Osteocyte (in vitro differentiated cells): ENCODE measurements at regions not wholly inside any gene's neighbourhood (a gene's known extent, or its start where the extent isn't known, plus 50 kb on each side); places are given as distances from the start of the nearest gene placed in this dataset.

Experiments used
- DNase-seq: peaks from one replicate; pipeline ENCODE4 v3.0.0; 2021; ENCODE audit warnings: mixed read lengths; ENCODE audit not compliant: unreplicated experiment; ENCODE audit errors: extremely low spot score
- H3K27ac Mint-ChIP-seq: one replicate; pipeline ENCODE4 v1.8.0; 2021; ENCODE audit warnings: mild to moderate bottlenecking, mixed read lengths; ENCODE audit not compliant: unreplicated experiment
- H3K27me3 Mint-ChIP-seq: one replicate; pipeline ENCODE4 v1.8.0; 2021; ENCODE audit warnings: mixed read lengths; ENCODE audit not compliant: unreplicated experiment
- H3K36me3 Mint-ChIP-seq: one replicate; pipeline ENCODE4 v1.8.0; 2021; ENCODE audit warnings: mixed read lengths; ENCODE audit not compliant: unreplicated experiment
- H3K4me1 Mint-ChIP-seq: one replicate; pipeline ENCODE4 v1.8.0; 2021; ENCODE audit warnings: mixed read lengths; ENCODE audit not compliant: unreplicated experiment
- H3K4me3 Mint-ChIP-seq: one replicate; pipeline ENCODE4 v1.8.0; 2021; ENCODE audit warnings: mild to moderate bottlenecking, moderate library complexity, mixed read lengths; ENCODE audit not compliant: unreplicated experiment
- H3K9me3 Mint-ChIP-seq: one replicate; pipeline ENCODE4 v1.8.0; 2021; ENCODE audit warnings: mixed read lengths; ENCODE audit not compliant: unreplicated experiment
- TF ChIP-seq, protein P1 (sequence below): fragments of 200-600 bp; sonication (generic); IDR thresholded peaks from 2 replicates; pipeline ENCODE4 v1.5.0; 2021; ENCODE audit warnings: antibody characterized with exemption, mild to moderate bottlenecking, moderate library complexity

DNA sequence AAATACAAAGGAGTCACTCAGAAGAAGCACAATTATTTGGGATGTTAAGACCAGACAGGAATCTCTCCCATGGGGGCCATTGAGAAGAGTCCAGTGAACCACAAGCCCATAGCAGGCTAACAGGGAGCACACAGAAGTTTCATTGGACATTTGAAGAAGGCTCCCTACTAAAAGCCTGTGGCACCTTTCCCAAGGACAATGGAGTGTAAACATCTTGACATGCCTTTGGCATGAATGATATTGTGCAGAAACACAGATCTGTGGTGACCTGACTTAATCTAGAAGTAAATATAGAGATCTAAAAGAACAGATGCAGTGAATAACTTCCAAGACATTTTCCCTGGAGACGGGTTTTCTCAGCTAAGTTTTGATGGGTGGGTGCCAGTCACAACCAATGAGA lies 221.5 kb downstream of the EPHA4 start:
- Mint-ChIP-seq H3K27ac (no peak overlapping the region), H3K36me3 (no peaks in the 10 kb centered on the region), H3K4me1 (no peaks in the 10 kb centered on the region), H3K27me3 (peaks cover 4% of the 10 kb centered on the region), H3K9me3 (no peaks in the 10 kb centered on the region), H3K4me3 (no peak overlapping the region)
- TF ChIP-seq, protein P1, sequence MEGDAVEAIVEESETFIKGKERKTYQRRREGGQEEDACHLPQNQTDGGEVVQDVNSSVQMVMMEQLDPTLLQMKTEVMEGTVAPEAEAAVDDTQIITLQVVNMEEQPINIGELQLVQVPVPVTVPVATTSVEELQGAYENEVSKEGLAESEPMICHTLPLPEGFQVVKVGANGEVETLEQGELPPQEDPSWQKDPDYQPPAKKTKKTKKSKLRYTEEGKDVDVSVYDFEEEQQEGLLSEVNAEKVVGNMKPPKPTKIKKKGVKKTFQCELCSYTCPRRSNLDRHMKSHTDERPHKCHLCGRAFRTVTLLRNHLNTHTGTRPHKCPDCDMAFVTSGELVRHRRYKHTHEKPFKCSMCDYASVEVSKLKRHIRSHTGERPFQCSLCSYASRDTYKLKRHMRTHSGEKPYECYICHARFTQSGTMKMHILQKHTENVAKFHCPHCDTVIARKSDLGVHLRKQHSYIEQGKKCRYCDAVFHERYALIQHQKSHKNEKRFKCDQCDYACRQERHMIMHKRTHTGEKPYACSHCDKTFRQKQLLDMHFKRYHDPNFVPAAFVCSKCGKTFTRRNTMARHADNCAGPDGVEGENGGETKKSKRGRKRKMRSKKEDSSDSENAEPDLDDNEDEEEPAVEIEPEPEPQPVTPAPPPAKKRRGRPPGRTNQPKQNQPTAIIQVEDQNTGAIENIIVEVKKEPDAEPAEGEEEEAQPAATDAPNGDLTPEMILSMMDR: no peak
- DNase-seq: no peak

DNA sequence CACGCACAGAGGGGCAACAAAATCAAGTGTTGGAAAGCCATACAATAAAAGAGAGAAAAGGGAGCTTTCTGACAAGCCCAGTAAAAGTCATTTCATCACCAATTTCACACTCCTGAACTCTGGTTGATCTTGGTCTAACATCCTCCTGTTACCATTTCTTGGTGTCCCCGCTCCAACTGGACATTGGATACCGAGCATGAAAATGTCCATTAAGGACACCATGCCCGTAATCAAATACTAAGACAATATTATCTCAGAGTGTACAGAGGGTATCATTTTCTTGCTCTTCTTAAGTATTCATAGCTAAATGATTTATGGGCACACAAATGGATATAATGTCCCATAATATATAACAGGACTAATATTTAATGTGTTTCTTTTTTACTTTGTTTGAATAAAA lies 218.9 kb downstream of the EPHA4 start:
- Mint-ChIP-seq H3K27me3 (peaks cover 4% of the 10 kb centered on the region), H3K4me1 (no peaks in the 10 kb centered on the region), H3K4me3 (no peak overlapping the region), H3K9me3 (no peaks in the 10 kb centered on the region), H3K27ac (no peak overlapping the region), H3K36me3 (no peaks in the 10 kb centered on the region)
- no peak for DNase-seq
- TF ChIP-seq, protein P1: no peak

DNA sequence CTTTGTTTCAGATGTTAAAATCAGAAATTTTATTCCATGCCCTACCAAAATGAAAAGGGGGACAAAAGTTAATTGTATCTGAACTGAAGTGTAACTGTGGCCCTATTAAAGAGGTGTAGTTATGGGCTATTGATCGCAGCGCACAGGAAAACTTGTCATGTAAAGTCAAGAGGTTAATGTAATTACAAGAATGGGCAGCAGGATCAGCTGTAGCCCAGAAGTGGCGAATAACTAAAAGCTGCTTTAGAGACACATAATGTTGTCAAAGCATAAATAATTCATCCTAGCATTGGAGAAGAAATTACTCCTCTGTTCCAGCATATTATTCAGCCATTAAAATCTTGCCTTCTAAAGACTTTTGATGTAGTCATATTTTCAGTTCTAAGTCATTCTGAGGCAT lies 211.8 kb downstream of the EPHA4 start:
- Mint-ChIP-seq H3K27ac (no peak overlapping the region), H3K36me3 (no peaks in the 10 kb centered on the region), H3K4me3 (no peak overlapping the region), H3K27me3 (no peaks in the 10 kb centered on the region), H3K4me1 (no peaks in the 10 kb centered on the region), H3K9me3 (no peaks in the 10 kb centered on the region)
- no peak for DNase-seq
- TF ChIP-seq, protein P1: no peak

DNA sequence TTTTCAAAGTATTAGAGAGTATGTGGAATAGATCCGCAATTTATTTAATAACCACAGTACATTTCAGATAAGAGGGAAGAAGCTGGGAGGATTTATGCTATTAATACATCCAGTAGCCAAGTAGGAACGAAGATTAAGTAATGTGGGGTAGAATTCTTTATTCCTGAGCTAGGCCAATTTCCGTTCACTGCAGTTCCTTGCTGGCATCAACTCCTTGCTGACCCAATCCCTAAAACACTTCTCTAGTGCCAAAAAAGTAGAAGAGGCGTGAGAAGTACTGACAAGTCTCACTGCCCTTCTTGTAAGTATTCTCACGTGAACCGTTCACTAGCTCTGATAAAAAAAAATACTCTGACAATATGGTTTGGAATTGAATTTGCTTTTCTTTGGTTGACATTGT lies 211.4 kb downstream of the EPHA4 start:
- Mint-ChIP-seq H3K27ac (no peak overlapping the region), H3K4me3 (no peak overlapping the region), H3K36me3 (no peaks in the 10 kb centered on the region), H3K27me3 (no peaks in the 10 kb centered on the region), H3K9me3 (no peaks in the 10 kb centered on the region), H3K4me1 (no peaks in the 10 kb centered on the region)
- DNase-seq: no peak
- TF ChIP-seq, protein P1: no peak

DNA sequence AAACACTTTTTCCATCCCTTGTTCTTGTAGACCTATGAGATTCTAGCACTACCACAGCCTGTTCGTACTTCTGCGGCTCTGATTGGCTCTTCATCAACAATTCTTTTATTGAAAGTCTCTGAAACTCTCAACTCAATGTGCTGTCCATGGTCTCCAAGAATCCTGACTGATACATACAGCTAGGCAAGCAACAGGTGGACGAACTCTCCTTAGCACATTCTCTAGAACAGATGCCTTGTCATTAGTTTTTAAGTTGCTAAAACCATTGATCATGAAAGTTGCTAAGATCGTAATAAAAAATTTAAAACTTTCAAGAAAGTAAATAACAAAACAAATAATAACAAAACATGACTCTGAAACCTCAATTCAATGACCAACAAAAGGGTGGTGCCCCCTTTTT lies 210.5 kb downstream of the EPHA4 start:
- no peak overlapping the region for H3K27ac Mint-ChIP-seq
- no peaks in the 10 kb centered on the region for H3K9me3 Mint-ChIP-seq
- TF ChIP-seq, protein P1: no peak
- H3K27me3 Mint-ChIP-seq: no peaks in the 10 kb centered on the region
- no peak overlapping the region for H3K4me3 Mint-ChIP-seq
- H3K36me3 Mint-ChIP-seq: no peaks in the 10 kb centered on the region
- H3K4me1 Mint-ChIP-seq: no peaks in the 10 kb centered on the region
- DNase-seq: no peak
